Lower leg skin (tissue), 3 donors: ENCODE measurements at regions not wholly inside any gene's neighbourhood (a gene's known extent, or its start where the extent isn't known, plus 50 kb on each side); places are given as distances from the start of the nearest gene placed in this dataset.

Experiments
- CTCF ChIP-seq, 3 donors: fragments of 450-650 bp; IDR thresholded peaks; one replicate each; pipeline ENCODE4 v1.5.1; 2016; ENCODE audit warnings: antibody characterized with exemption in 3 of 3, mild to moderate bottlenecking in 3 of 3, moderate library complexity in 2 of 3
- POLR2A ChIP-seq, 2 donors: fragments of 450-650 bp; IDR thresholded peaks; one replicate each; pipeline ENCODE4 v1.6.1; 2016 to 2017; ENCODE audit warnings: antibody characterized with exemption in 2 of 2, mild to moderate bottlenecking in 1 of 2, moderate library complexity in 1 of 2

- no peak for TF ChIP-seq CTCF (IDR thresholded peaks at IDR 0.05)
- no peak for TF ChIP-seq POLR2A (IDR thresholded peaks at IDR 0.05)
Measured at GRCh38 chr13:90908792-90909191, 438.7 kb upstream of the MIR17HG start.
